ENCODE measurements at regions not wholly inside any gene's neighbourhood (a gene's known extent, or its start where the extent isn't known, plus 50 kb on each side); places are given as distances from the start of the nearest gene placed in this dataset.
"Not testable (repeated sequence)": the region's sequence is repeated elsewhere in the genome, so short reads cannot be mapped to it uniquely, and the experiment has no call there.

- H3K4me3 Mint-ChIP-seq, result no peak overlapping the region
- H3K36me3 Mint-ChIP-seq (ENCODE audit: low read depth), result no peaks in the 10 kb centered on the region
- H3K27me3 Mint-ChIP-seq (ENCODE audit: low read depth), result no peaks in the 10 kb centered on the region
- no peak overlapping the region for H3K27ac Mint-ChIP-seq (ENCODE audit: unreplicated experiment)
- no peaks in the 10 kb centered on the region for H3K9me3 Mint-ChIP-seq
- DNase-seq (ENCODE audit: low read depth, low spot score), result no peak
- TF ChIP-seq CTCF (conservative IDR thresholded peaks at IDR 0.05), result no peak
- H3K4me1 Mint-ChIP-seq, result peaks cover 14% of the 10 kb centered on the region
Measured at GRCh38 chr4:124933521-124933920, 221.0 kb upstream of the ANKRD50 start.

GRCh38 chr4:124932447-124932846 lies 219.9 kb upstream of the ANKRD50 start:
- TF ChIP-seq CTCF (conservative IDR thresholded peaks at IDR 0.05), result no peak
- Mint-ChIP-seq H3K4me1 (peaks cover 8% of the 10 kb centered on the region), H3K4me3 (no peak overlapping the region), H3K9me3 (no peaks in the 10 kb centered on the region), H3K27me3 (ENCODE audit: low read depth) (no peaks in the 10 kb centered on the region), H3K27ac (ENCODE audit: unreplicated experiment) (no peak overlapping the region), H3K36me3 (ENCODE audit: low read depth) (no peaks in the 10 kb centered on the region)
- no peak for DNase-seq (ENCODE audit: low read depth, low spot score)

DNA sequence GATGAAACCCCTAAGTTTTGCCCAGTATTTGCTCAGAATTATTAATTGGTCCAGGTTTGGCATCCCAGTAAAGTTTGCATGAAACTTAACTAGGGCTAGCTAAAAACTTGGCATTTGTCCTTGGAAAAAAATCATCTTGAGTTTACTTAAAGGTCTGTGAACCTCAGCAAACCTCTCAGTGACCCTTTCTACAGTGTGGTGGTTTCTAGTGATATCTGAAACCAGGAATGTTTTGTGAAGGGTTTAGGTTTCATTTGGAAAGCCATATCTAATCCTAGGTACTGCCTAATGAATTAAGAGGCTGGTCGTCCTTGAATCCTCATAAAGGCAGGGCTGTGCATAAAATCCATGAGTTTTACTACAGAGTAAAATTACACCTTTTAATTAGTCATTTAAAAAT lies 218.5 kb upstream of the ANKRD50 start:
- Mint-ChIP-seq H3K27me3 (ENCODE audit: low read depth) (no peaks in the 10 kb centered on the region), H3K36me3 (ENCODE audit: low read depth) (no peaks in the 10 kb centered on the region), H3K4me3 (no peak overlapping the region), H3K9me3 (no peaks in the 10 kb centered on the region), H3K27ac (ENCODE audit: unreplicated experiment) (no peak overlapping the region), H3K4me1 (peaks cover 8% of the 10 kb centered on the region)
- TF ChIP-seq CTCF (conservative IDR thresholded peaks at IDR 0.05), result no peak
- DNase-seq (ENCODE audit: low read depth, low spot score), result no peak

DNA sequence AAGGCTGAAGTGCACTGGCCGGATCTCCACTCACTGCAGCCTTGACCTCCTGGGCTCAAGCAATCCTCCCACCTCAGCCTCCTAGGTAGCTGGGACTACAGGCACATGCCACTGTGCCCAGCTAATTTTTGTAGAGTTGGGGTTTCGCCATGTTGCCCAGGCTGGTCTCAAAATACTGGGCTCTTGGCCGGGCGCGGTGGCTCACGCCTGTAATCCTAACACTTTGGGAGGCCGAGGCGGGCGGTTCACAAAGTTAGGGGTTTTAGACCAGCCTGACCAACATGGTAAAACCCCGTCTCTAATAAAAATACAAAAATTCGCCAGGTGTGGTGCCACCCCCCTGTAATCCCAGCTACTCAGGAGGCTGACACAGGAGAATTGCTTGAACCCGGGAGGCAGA lies 210.2 kb upstream of the ANKRD50 start:
- not testable (repeated sequence) for H3K36me3 Mint-ChIP-seq (ENCODE audit: low read depth); H3K27me3 Mint-ChIP-seq (ENCODE audit: low read depth); H3K4me3 Mint-ChIP-seq; H3K4me1 Mint-ChIP-seq; H3K27ac Mint-ChIP-seq (ENCODE audit: unreplicated experiment); DNase-seq (ENCODE audit: low read depth, low spot score); H3K9me3 Mint-ChIP-seq

DNA sequence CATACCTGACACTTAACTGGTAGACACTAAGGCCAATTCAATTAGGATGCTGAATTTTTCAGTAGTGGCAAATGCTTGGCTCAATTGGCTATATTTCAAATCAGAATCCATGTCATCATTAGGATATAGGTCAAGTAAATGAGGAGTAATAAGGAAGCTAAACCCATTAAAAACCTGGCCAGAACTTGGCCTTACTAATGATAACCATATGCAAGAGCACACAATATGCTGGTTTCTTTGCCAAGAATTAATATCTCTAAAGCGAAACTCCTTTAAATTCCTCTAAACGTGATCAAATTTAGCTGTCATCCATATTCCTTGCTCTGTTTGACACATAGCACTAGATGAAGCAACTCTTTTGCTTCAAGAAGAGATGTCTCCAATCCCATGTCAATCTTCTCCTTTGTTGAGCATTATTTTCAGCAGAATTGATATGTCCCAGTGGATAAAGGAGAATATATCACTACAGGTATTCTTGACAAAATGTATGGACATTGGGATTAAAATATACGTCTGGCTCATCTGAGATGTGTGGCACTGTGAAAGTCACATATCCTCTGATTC lies 206.1 kb upstream of the ANKRD50 start:
- Mint-ChIP-seq H3K36me3 (ENCODE audit: low read depth) (peaks cover 4% of the 10 kb centered on the region), H3K9me3 (peaks cover 2% of the 10 kb centered on the region), H3K4me3 (no peak overlapping the region), H3K4me1 (peaks cover 3% of the 10 kb centered on the region), H3K27ac (ENCODE audit: unreplicated experiment) (no peak overlapping the region), H3K27me3 (ENCODE audit: low read depth) (no peaks in the 10 kb centered on the region)
- TF ChIP-seq CTCF (conservative IDR thresholded peaks at IDR 0.05), result no peak
- no peak for DNase-seq (ENCODE audit: low read depth, low spot score)

DNA sequence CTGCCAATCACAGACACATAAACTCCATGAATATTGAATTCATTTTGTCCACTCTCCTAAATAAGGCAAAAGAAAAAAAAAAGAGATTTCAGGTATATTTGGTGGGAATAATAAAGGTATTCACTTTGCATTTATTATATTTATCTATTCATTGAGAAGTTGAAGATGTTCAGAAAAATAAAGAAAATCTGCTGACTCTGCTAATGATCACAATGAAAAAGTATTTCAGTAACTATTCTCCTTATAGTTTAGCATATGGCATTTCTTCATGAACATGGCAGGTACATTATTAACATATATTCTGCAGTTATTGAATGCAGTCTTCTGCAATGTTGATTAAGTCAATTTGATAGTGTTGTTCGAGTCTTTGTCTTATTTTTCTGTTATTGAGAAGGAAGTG lies 202.5 kb upstream of the ANKRD50 start:
- Mint-ChIP-seq H3K27me3 (ENCODE audit: low read depth) (no peaks in the 10 kb centered on the region), H3K36me3 (ENCODE audit: low read depth) (peaks cover 8% of the 10 kb centered on the region), H3K9me3 (peaks cover 5% of the 10 kb centered on the region), H3K4me3 (no peak overlapping the region), H3K27ac (ENCODE audit: unreplicated experiment) (no peak overlapping the region), H3K4me1 (no peaks in the 10 kb centered on the region)
- no peak for TF ChIP-seq CTCF (conservative IDR thresholded peaks at IDR 0.05)
- no peak for DNase-seq (ENCODE audit: low read depth, low spot score)

Measured in neural crest cell (in vitro differentiated cells).